ENCODE measurements at regions not wholly inside any gene's neighbourhood (a gene's known extent, or its start where the extent isn't known, plus 50 kb on each side); places are given as distances from the start of the nearest gene placed in this dataset.

GRCh38 chr7:36011588-36011965 lies 141.5 kb upstream of the EEPD1 start:
- Histone ChIP-seq H3K36me3 (ENCODE audit: control insufficient read depth, insufficient read depth, low read length) (no peaks in the 10 kb centered on the region), H3K27ac (ENCODE audit: low read length) (no peak overlapping the region), H3K4me1 (ENCODE audit: control insufficient read depth, insufficient read depth, low read length) (no peaks in the 10 kb centered on the region), H3K27me3 (ENCODE audit: control insufficient read depth, insufficient read depth, low read length) (no peaks in the 10 kb centered on the region), H3K4me3 (ENCODE audit: low read depth in 2 of 2, low read length in 2 of 2) (no peak overlapping the region), H3K9me3 (ENCODE audit: control insufficient read depth, insufficient read depth, low read depth, low read length) (no peaks in the 10 kb centered on the region)
- ATAC-seq (no peak), DNase-seq (ENCODE audit: low read depth, low spot score) (no peak)
- in situ Hi-C loops (cut with HindIII; ENCODE audit: low pct_unique_long_range_greater_than_20kb, low sequenced_read_pairs) (no loop called here), intact Hi-C loops (cut with micrococcal nuclease; ENCODE audit: unreplicated experiment) (no loop called here)
- TF ChIP-seq SIN3A (IDR thresholded peaks at IDR 0.05; ENCODE audit: borderline replicate concordance, insufficient read depth, low read depth, low read length): no peak
- BruUV-seq (replicated peaks): no TSS peak
- ChIA-PET CTCF (no interaction called here), POLR2A (no interaction called here)

- no peak for ATAC-seq
- POLR2A ChIA-PET: no interaction called here
- CTCF ChIA-PET: interaction anchor here (0.7 kb wide), 1 partner anchor 90 kb away, joined by 3 read pairs; no protein-coding TSS in a partner anchor
Measured at GRCh38 chr7:36013246-36014014, 139.6 kb upstream of the EEPD1 start.

More at GRCh38 chr7:36013246-36014014, 139.6 kb upstream of the EEPD1 start:
- Histone ChIP-seq H3K27me3 (ENCODE audit: control insufficient read depth, insufficient read depth, low read length) (no peaks in the 10 kb centered on the region), H3K27ac (ENCODE audit: low read length) (no peak overlapping the region), H3K4me1 (ENCODE audit: control insufficient read depth, insufficient read depth, low read length) (no peaks in the 10 kb centered on the region), H3K36me3 (ENCODE audit: control insufficient read depth, insufficient read depth, low read length) (no peaks in the 10 kb centered on the region), H3K9me3 (ENCODE audit: control insufficient read depth, insufficient read depth, low read depth, low read length) (no peaks in the 10 kb centered on the region), H3K4me3 (ENCODE audit: low read depth in 2 of 2, low read length in 2 of 2) (no peak overlapping the region)
- no TSS peak for BruUV-seq (replicated peaks)
- in situ Hi-C loops (cut with HindIII; ENCODE audit: low pct_unique_long_range_greater_than_20kb, low sequenced_read_pairs) (no loop called here), intact Hi-C loops (cut with micrococcal nuclease; ENCODE audit: unreplicated experiment) (no loop called here)
- TF ChIP-seq REST (IDR thresholded peaks at IDR 0.05; ENCODE audit: insufficient read depth in 1 of 2, low read depth in 2 of 2, low read length in 1 of 2): no peak
- no peak for TF ChIP-seq TCF7L2 (IDR thresholded peaks at IDR 0.05; ENCODE audit: low read depth, low read length)
- TF ChIP-seq CTCF (IDR thresholded peaks at IDR 0.05): no peak
- TF ChIP-seq SIN3A (IDR thresholded peaks at IDR 0.05; ENCODE audit: borderline replicate concordance, insufficient read depth, low read depth, low read length): no peak
- no peak for TF ChIP-seq POLR2AphosphoS5 (IDR thresholded peaks at IDR 0.05; ENCODE audit: low read depth, low read length)
- DNase-seq (ENCODE audit: low read depth, low spot score): no peak
